ENCODE measurements at regions not wholly inside any gene's neighbourhood (a gene's known extent, or its start where the extent isn't known, plus 50 kb on each side); places are given as distances from the start of the nearest gene placed in this dataset.
"Not testable (repeated sequence)": the region's sequence is repeated elsewhere in the genome, so short reads cannot be mapped to it uniquely, and the experiment has no call there.

DNA sequence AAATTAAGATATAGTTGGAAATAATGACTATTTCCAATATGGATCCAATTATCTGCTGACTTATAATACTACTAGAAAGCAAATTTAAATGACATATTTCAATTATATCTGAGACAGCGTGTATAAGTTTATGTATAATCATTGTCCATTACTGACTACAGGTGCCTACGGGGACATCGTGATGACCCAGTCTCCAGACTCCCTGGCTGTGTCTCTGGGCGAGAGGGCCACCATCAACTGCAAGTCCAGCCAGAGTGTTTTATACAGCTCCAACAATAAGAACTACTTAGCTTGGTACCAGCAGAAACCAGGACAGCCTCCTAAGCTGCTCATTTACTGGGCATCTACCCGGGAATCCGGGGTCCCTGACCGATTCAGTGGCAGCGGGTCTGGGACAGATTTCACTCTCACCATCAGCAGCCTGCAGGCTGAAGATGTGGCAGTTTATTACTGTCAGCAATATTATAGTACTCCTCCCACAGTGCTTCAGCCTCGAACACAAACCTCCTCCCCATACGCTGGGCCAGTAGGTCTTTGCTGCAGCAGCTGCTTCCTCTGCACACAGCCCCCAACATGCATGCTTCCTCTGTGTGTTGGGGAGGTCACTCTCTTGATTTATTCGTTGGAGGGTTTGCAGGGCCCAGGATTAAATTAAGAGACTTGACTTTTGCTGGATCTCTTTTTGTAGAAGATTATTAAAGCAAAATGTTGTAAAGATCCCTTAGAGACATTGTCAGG, 194.4 kb downstream of the RPIA start:
- Mint-ChIP-seq H3K4me1 (no peaks in the 10 kb centered on the region), H3K4me3 (no peak overlapping the region), H3K36me3 (ENCODE audit: low read depth) (no peaks in the 10 kb centered on the region), H3K27me3 (ENCODE audit: insufficient read depth) (no peaks in the 10 kb centered on the region), H3K27ac (no peak overlapping the region), H3K9me3 (peaks cover 41% of the 10 kb centered on the region)
- Histone ChIP-seq H3K27me3 (ENCODE audit: control insufficient read depth, insufficient read depth, low read length, poor library complexity, severe bottlenecking) (peaks cover 5% of the 10 kb centered on the region), H3K36me3 (ENCODE audit: control insufficient read depth, insufficient read depth, low read length) (no peaks in the 10 kb centered on the region), H3K9me3 (ENCODE audit: control insufficient read depth, low read length) (no peaks in the 10 kb centered on the region), H3K27ac (ENCODE audit: low read depth, low read length) (no peak overlapping the region), H3K9ac (ENCODE audit: extremely low read depth, low read length, poor library complexity, severe bottlenecking) (no peak overlapping the region), H3K4me3 (ENCODE audit: low read length) (no peak overlapping the region), H3K4me1 (ENCODE audit: control insufficient read depth, insufficient read depth, low read length) (no peaks in the 10 kb centered on the region)
- 89 to 93% methylated on average over 5 to 11 of the region's 11 CpGs for WGBS, 2 experiments (ENCODE audit: insufficient coverage in 1 of 2, insufficient read length in 1 of 2)
- DNase-seq: no peak
- TF ChIP-seq CTCF (conservative IDR thresholded peaks at IDR 0.05): no peak

GRCh38 chr2:88887466-88887865, 196.0 kb downstream of the RPIA start:
- not testable (repeated sequence) for H3K9me3 ChIP-seq (ENCODE audit: control insufficient read depth, low read length); H3K4me1 ChIP-seq (ENCODE audit: control insufficient read depth, insufficient read depth, low read length); H3K27ac Mint-ChIP-seq; H3K27me3 ChIP-seq (ENCODE audit: control insufficient read depth, insufficient read depth, low read length, poor library complexity, severe bottlenecking); H3K36me3 Mint-ChIP-seq (ENCODE audit: low read depth); H3K4me3 Mint-ChIP-seq; H3K9ac ChIP-seq (ENCODE audit: extremely low read depth, low read length, poor library complexity, severe bottlenecking); H3K36me3 ChIP-seq (ENCODE audit: control insufficient read depth, insufficient read depth, low read length); H3K27me3 Mint-ChIP-seq (ENCODE audit: insufficient read depth); H3K27ac ChIP-seq (ENCODE audit: low read depth, low read length); DNase-seq; H3K4me3 ChIP-seq (ENCODE audit: low read length); H3K4me1 Mint-ChIP-seq
- peaks cover 30% of the 10 kb centered on the region for H3K9me3 Mint-ChIP-seq
- 89 to 94% methylated on average over 3 to 5 of the region's 5 CpGs for WGBS, 2 experiments (ENCODE audit: insufficient coverage in 1 of 2, insufficient read length in 1 of 2)

- Histone ChIP-seq H3K4me1 (ENCODE audit: control insufficient read depth, insufficient read depth, low read length) (no peaks in the 10 kb centered on the region), H3K27ac (ENCODE audit: low read depth, low read length) (no peak overlapping the region), H3K27me3 (ENCODE audit: control insufficient read depth, insufficient read depth, low read length, poor library complexity, severe bottlenecking) (peaks cover 5% of the 10 kb centered on the region), H3K4me3 (ENCODE audit: low read length) (no peak overlapping the region), H3K9me3 (ENCODE audit: control insufficient read depth, low read length) (no peaks in the 10 kb centered on the region), H3K36me3 (ENCODE audit: control insufficient read depth, insufficient read depth, low read length) (no peaks in the 10 kb centered on the region), H3K9ac (ENCODE audit: extremely low read depth, low read length, poor library complexity, severe bottlenecking) (no peak overlapping the region)
- H3K36me3 Mint-ChIP-seq (ENCODE audit: low read depth): no peaks in the 10 kb centered on the region
- no peak overlapping the region for H3K4me3 Mint-ChIP-seq
- H3K27ac Mint-ChIP-seq: no peak overlapping the region
- H3K27me3 Mint-ChIP-seq (ENCODE audit: insufficient read depth): no peaks in the 10 kb centered on the region
- H3K4me1 Mint-ChIP-seq: no peaks in the 10 kb centered on the region
- WGBS, 2 experiments (ENCODE audit: insufficient coverage in 1 of 2, insufficient read length in 1 of 2): 97 to 100% methylated on average over 1 of the region's 1 CpG
- TF ChIP-seq CTCF (conservative IDR thresholded peaks at IDR 0.05): no peak
- peaks cover 19% of the 10 kb centered on the region for H3K9me3 Mint-ChIP-seq
- DNase-seq: no peak
Observed at GRCh38 chr2:88892207-88892606, 200.7 kb downstream of the RPIA start.

- H3K9ac ChIP-seq (ENCODE audit: extremely low read depth, low read length, poor library complexity, severe bottlenecking): no peak overlapping the region
- Mint-ChIP-seq H3K27ac (no peak overlapping the region), H3K4me3 (no peak overlapping the region), H3K27me3 (ENCODE audit: insufficient read depth) (no peaks in the 10 kb centered on the region), H3K9me3 (peaks cover 18% of the 10 kb centered on the region), H3K36me3 (ENCODE audit: low read depth) (no peaks in the 10 kb centered on the region), H3K4me1 (no peaks in the 10 kb centered on the region)
- 92 to 98% methylated on average over 4 of the region's 4 CpGs for WGBS, 2 experiments (ENCODE audit: insufficient coverage in 1 of 2, insufficient read length in 1 of 2)
- DNase-seq: no peak
- peaks cover 5% of the 10 kb centered on the region for H3K27me3 ChIP-seq (ENCODE audit: control insufficient read depth, insufficient read depth, low read length, poor library complexity, severe bottlenecking)
- H3K4me3 ChIP-seq (ENCODE audit: low read length): no peak overlapping the region
- H3K27ac ChIP-seq (ENCODE audit: low read depth, low read length): no peak overlapping the region
- no peaks in the 10 kb centered on the region for H3K4me1 ChIP-seq (ENCODE audit: control insufficient read depth, insufficient read depth, low read length)
- H3K9me3 ChIP-seq (ENCODE audit: control insufficient read depth, low read length): no peaks in the 10 kb centered on the region
- H3K36me3 ChIP-seq (ENCODE audit: control insufficient read depth, insufficient read depth, low read length): no peaks in the 10 kb centered on the region
- no peak for TF ChIP-seq CTCF (conservative IDR thresholded peaks at IDR 0.05)
Observed at GRCh38 chr2:88892788-88893187, 201.3 kb downstream of the RPIA start.
